Fibroblast of mammary gland (primary cell): ENCODE measurements at regions not wholly inside any gene's neighbourhood (a gene's known extent, or its start where the extent isn't known, plus 50 kb on each side); places are given as distances from the start of the nearest gene placed in this dataset.

Source experiments
- DNase-seq: peaks from one replicate; pipeline ENCODE4 v3.0.0-alpha.2; 2010; ENCODE audit warnings: low read depth
- H3K4me3 ChIP-seq: 2 replicates; pipeline ENCODE4 v1.5.1; 2011; ENCODE audit warnings: low read depth, mild to moderate bottlenecking, low read length, moderate library complexity; ENCODE audit not compliant: control insufficient read depth
- TF ChIP-seq, protein P1 (sequence below): conservative IDR thresholded peaks from 2 replicates; pipeline ENCODE4 v1.5.1; 2011; ENCODE audit warnings: low read depth, low read length, inconsistent platforms; ENCODE audit not compliant: control insufficient read depth, insufficient read depth

DNA sequence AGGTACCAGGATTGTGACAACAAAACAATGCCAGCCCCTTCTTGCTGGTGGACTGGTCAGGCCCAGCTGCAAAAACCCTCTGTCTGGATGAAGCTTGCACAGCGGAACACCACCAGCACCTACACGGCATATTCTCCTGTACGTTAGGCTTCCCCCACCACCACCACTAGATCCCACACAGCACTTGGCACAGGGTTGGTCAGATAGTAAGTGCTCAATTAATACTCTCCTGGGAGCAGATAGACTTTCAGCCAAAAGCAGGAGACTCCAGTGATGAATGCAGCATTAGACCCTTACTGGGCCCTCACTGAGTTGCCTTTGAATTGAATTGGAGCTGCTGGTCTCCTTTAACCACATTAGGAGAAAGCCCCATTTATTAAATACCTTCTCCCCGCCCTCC lies 97.9 kb downstream of the CPN2 start:
- TF ChIP-seq, protein P1, sequence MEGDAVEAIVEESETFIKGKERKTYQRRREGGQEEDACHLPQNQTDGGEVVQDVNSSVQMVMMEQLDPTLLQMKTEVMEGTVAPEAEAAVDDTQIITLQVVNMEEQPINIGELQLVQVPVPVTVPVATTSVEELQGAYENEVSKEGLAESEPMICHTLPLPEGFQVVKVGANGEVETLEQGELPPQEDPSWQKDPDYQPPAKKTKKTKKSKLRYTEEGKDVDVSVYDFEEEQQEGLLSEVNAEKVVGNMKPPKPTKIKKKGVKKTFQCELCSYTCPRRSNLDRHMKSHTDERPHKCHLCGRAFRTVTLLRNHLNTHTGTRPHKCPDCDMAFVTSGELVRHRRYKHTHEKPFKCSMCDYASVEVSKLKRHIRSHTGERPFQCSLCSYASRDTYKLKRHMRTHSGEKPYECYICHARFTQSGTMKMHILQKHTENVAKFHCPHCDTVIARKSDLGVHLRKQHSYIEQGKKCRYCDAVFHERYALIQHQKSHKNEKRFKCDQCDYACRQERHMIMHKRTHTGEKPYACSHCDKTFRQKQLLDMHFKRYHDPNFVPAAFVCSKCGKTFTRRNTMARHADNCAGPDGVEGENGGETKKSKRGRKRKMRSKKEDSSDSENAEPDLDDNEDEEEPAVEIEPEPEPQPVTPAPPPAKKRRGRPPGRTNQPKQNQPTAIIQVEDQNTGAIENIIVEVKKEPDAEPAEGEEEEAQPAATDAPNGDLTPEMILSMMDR, result no peak
- no peak for DNase-seq
- H3K4me3 ChIP-seq, result no peak overlapping the region

DNA sequence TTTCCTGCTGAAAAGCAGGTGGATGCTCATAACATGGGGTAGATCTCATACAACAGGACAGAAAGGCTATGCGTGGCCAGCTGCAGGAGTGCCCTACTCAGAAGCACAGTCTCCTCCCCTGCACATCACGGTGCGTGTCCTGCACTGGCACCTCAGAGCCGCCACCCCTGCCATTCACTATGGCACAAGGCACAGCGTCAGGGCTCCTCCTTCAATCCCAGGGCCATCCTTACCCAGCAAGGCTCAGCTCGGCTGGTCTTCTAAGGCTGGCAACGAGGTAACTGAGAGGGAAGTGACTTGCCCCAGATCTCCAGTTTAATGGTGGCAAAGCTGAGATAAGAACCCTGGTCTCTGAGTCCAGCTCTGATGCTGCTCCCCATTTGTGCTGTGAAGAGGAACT lies 97.1 kb downstream of the CPN2 start:
- TF ChIP-seq, protein P1, result no peak
- no peak for DNase-seq
- H3K4me3 ChIP-seq, result no peak overlapping the region

DNA sequence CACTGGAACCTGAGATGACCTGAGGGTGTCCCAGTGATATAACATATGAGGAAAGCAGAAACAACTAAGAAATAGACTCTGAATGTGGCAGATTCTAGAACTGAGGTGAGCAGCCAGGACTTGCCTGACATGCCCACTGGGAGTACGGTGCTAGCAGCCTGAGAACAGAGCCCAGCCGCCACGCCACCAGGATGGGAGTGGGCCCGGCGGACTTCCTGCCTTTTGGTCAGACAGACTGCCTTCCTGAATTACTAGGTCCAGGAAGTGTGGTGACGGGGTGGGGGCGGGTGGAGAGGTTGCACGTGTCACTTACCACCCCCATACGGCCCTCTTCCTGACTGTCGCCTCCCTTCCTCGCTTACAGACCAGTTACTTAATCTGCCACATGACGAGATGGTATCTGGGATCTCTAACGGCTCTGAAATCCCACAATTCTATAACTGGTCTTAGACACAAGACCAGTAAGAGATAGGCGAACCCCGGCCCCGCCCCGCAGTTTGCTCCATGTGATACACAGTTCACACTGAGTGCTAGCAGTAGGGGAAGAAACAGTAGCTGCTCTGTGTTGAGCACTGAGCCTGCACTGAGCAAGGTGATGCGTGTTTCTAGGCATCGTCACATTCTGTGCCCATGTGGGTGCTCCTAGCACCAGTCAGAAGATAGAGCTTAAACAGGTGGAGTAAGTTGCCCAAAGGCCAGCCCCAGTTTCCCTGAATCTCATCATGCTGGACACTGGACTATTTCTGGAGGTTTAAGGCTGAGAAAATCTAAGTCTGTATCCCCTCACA lies 95.7 kb downstream of the CPN2 start:
- DNase-seq, result no peak
- H3K4me3 ChIP-seq, result no peak overlapping the region
- TF ChIP-seq, protein P1, result no peak

DNA sequence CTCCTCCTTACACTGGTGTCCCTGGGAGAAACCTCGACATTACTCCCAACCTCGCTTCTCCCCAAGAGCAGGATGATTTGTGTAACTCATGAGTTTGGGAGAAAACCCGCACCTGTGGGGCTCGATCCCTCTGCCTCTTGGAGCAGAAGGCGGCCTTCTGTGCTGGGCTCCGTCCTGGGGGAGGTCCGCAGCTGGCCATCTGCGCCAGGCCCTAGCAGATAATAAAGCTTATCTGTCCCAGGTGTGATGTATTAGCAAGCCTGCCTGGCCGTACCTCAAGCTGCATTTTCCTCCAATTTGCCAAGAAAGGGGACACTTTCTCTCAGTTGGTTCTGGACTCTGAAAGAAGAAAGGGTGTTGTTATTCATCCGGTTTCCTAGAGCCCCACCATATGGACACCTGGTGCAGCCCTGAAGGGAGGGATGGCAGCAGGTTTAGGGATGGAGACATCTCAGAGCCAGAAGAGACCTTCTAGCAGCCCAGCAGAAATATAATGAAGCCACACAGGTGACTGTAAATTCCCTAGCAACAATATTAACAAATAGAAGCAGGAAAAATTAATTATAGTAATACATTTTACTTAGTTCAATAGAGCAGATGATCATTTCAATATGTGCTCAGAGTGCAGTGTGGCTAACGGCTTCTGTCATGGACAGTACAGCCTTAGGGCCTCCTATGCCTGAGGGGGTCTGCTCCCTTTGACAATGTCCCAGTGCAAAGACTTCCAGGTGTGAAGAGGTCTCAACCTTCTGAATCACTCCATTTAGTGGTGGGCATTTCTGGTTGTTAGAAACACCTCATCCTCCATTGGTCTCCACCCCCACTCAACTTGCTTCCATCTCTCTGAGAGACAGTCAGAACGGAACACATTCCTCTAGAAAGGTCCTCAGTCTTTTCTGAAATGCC lies 94.8 kb downstream of the CPN2 start:
- no peak for DNase-seq
- no peak overlapping the region for H3K4me3 ChIP-seq
- TF ChIP-seq, protein P1, result no peak

DNA sequence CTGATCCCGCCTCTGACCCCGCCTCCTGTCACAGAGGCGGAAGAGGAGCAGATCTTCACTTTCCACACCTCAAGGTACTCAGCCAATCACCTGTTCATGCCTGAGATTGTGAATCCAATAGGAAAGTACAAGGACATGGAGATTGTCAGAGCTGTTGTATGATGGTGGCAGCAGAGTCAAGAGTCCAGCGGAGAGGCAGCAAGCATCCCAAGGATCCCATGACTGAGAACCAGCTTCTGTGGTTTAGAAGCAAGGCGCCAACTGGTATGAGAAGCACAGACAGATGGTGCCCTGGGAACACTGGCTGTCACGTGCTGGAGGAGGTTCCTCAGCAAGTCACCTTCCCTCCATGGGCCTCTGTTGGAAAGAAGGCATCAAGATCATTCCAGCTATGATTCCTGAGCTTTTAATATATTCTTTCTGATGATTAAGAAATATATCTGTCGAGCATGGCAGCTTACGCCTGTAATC lies 93.9 kb downstream of the CPN2 start:
- TF ChIP-seq, protein P1, result no peak
- no peak for DNase-seq
- no peak overlapping the region for H3K4me3 ChIP-seq

DNA sequence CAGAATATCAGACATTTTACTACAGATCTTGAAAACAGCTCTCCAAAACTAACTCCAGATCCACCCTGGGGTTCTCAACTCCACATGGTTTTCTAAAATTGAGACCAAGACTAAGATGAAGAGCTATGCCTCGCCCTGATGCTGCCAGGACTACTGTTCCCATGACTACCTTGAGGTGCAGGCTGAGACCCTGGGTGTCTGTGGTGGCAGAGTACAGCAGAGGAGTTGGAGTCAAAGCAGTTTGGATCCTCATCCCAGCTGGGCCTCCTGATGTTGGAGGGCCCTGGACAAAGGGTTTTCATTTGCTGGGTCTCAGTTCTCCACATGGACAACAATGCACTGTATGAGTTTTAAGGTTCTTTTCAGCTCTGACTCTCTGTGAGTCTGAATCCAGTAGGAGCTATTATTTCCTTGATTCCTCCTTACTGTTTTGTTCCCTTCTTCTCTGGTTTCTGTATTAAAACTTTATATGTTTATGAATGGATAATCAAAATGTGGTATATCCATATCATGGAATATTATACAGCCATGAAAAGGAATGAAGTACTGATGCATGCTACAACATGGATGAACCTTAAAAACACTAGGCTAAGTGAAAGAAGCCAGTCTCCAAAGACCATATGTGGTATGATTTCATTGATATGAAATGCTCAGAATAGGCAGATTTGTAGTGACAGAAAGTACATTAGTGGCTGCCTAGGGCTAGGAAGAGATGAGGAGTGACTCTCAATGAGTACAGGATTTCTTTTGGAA lies 93.0 kb downstream of the CPN2 start:
- TF ChIP-seq, protein P1, result no peak
- no peak overlapping the region for H3K4me3 ChIP-seq
- DNase-seq, result no peak
